Ectodermal cell (in vitro differentiated cells): ENCODE measurements at regions not wholly inside any gene's neighbourhood (a gene's known extent, or its start where the extent isn't known, plus 50 kb on each side); places are given as distances from the start of the nearest gene placed in this dataset.

Experiments used
- H3K27ac ChIP-seq: 2 replicates; pipeline ENCODE4 v1.7.0; 2013; ENCODE audit warnings: mild to moderate bottlenecking, low read depth, low read length; ENCODE audit not compliant: insufficient read depth, poor library complexity, severe bottlenecking
- H3K27me3 ChIP-seq: 2 replicates; pipeline ENCODE4 v1.7.0; 2013; ENCODE audit warnings: mild to moderate bottlenecking, low read length; ENCODE audit not compliant: insufficient read depth, control insufficient read depth, poor library complexity, severe bottlenecking
- H3K36me3 ChIP-seq: one replicate; pipeline ENCODE4 v1.7.0; 2013; ENCODE audit warnings: low read length; ENCODE audit not compliant: control insufficient read depth, insufficient read depth
- H3K4me1 ChIP-seq: one replicate; pipeline ENCODE4 v1.7.0; 2013; ENCODE audit warnings: low read length; ENCODE audit not compliant: control insufficient read depth, insufficient read depth
- H3K4me3 ChIP-seq: 2 replicates; pipeline ENCODE4 v1.7.0; 2013; ENCODE audit warnings: low read depth, low read length, control low read depth; ENCODE audit not compliant: insufficient read depth
- H3K9me3 ChIP-seq: 2 replicates; pipeline ENCODE4 v1.7.0; 2013; ENCODE audit warnings: mild to moderate bottlenecking, low read length, moderate library complexity; ENCODE audit not compliant: control insufficient read depth
- WGBS, 2 experiments: methylation state at CpG; one replicate each; pipeline ENCODE4 v1.1.7; 2013; ENCODE audit warnings: missing lambda C conversion rate in 2 of 2; 5-methylcytosine and 5-hydroxymethylcytosine counted together

- Histone ChIP-seq H3K4me1 (no peaks in the 10 kb centered on the region), H3K9me3 (no peaks in the 10 kb centered on the region), H3K27ac (no peak overlapping the region), H3K4me3 (no peak overlapping the region), H3K36me3 (no peaks in the 10 kb centered on the region), H3K27me3 (no peaks in the 10 kb centered on the region)
- WGBS, 2 experiments, result 100% methylated on average over 1 of the region's 1 CpG
Measured at GRCh38 chr4:31108762-31109161, 388.6 kb downstream of the PCDH7 start.

GRCh38 chr4:31111790-31112189, 391.6 kb downstream of the PCDH7 start:
- no peaks in the 10 kb centered on the region for H3K36me3 ChIP-seq
- no peak overlapping the region for H3K4me3 ChIP-seq
- H3K9me3 ChIP-seq, result no peaks in the 10 kb centered on the region
- H3K27ac ChIP-seq, result no peak overlapping the region
- no peaks in the 10 kb centered on the region for H3K27me3 ChIP-seq
- H3K4me1 ChIP-seq, result no peaks in the 10 kb centered on the region

GRCh38 chr4:31114816-31115215, 394.6 kb downstream of the PCDH7 start:
- Histone ChIP-seq H3K9me3 (no peaks in the 10 kb centered on the region), H3K27me3 (no peaks in the 10 kb centered on the region), H3K4me1 (no peaks in the 10 kb centered on the region), H3K36me3 (no peaks in the 10 kb centered on the region), H3K4me3 (no peak overlapping the region), H3K27ac (no peak overlapping the region)
- 93 to 95% methylated on average over 4 to 5 of the region's 6 CpGs for WGBS, 2 experiments

GRCh38 chr4:31124008-31124585, 403.9 kb downstream of the PCDH7 start:
- Histone ChIP-seq H3K4me1 (no peaks in the 10 kb centered on the region), H3K9me3 (no peaks in the 10 kb centered on the region), H3K36me3 (no peaks in the 10 kb centered on the region), H3K27ac (no peak overlapping the region), H3K27me3 (no peaks in the 10 kb centered on the region), H3K4me3 (no peak overlapping the region)
- 95 to 97% methylated on average over 7 of the region's 7 CpGs for WGBS, 2 experiments

- H3K27me3 ChIP-seq, result no peaks in the 10 kb centered on the region
- H3K36me3 ChIP-seq, result no peaks in the 10 kb centered on the region
- H3K27ac ChIP-seq, result no peak overlapping the region
- H3K4me3 ChIP-seq, result no peak overlapping the region
- H3K9me3 ChIP-seq, result no peaks in the 10 kb centered on the region
- 93 to 96% methylated on average over 1 of the region's 1 CpG for WGBS, 2 experiments
- no peaks in the 10 kb centered on the region for H3K4me1 ChIP-seq
Measured at GRCh38 chr4:31125061-31125460, 404.9 kb downstream of the PCDH7 start.

- Histone ChIP-seq H3K36me3 (no peaks in the 10 kb centered on the region), H3K9me3 (no peaks in the 10 kb centered on the region), H3K27me3 (no peaks in the 10 kb centered on the region), H3K4me3 (no peak overlapping the region), H3K27ac (no peak overlapping the region), H3K4me1 (no peaks in the 10 kb centered on the region)
- 90 to 93% methylated on average over 2 of the region's 2 CpGs for WGBS, 2 experiments
Measured at GRCh38 chr4:31125496-31125895, 405.3 kb downstream of the PCDH7 start.

- 99 to 100% methylated on average over 4 to 5 of the region's 5 CpGs for WGBS, 2 experiments
- no peaks in the 10 kb centered on the region for H3K9me3 ChIP-seq
- no peaks in the 10 kb centered on the region for H3K36me3 ChIP-seq
- H3K4me3 ChIP-seq, result no peak overlapping the region
- H3K4me1 ChIP-seq, result no peaks in the 10 kb centered on the region
- H3K27me3 ChIP-seq, result no peaks in the 10 kb centered on the region
- no peak overlapping the region for H3K27ac ChIP-seq
Measured at GRCh38 chr4:31126881-31127398, 406.8 kb downstream of the PCDH7 start.

- WGBS, 2 experiments, result 83 to 84% methylated on average over 3 of the region's 3 CpGs
- H3K9me3 ChIP-seq, result no peaks in the 10 kb centered on the region
Measured at GRCh38 chr4:31130930-31131329, 410.8 kb downstream of the PCDH7 start.

GRCh38 chr4:31134720-31135119, 414.6 kb downstream of the PCDH7 start:
- H3K9me3 ChIP-seq, result no peaks in the 10 kb centered on the region
- no peak overlapping the region for H3K4me3 ChIP-seq
- no peak overlapping the region for H3K27ac ChIP-seq
- H3K4me1 ChIP-seq, result no peaks in the 10 kb centered on the region
- H3K36me3 ChIP-seq, result no peaks in the 10 kb centered on the region
- 93 to 95% methylated on average over 1 of the region's 1 CpG for WGBS, 2 experiments
- no peaks in the 10 kb centered on the region for H3K27me3 ChIP-seq

More at GRCh38 chr4:31130930-31131329, 410.8 kb downstream of the PCDH7 start:
- H3K4me3 ChIP-seq, result no peak overlapping the region
- no peaks in the 10 kb centered on the region for H3K4me1 ChIP-seq
- no peaks in the 10 kb centered on the region for H3K27me3 ChIP-seq
- H3K27ac ChIP-seq, result no peak overlapping the region
- no peaks in the 10 kb centered on the region for H3K36me3 ChIP-seq

- no peak overlapping the region for H3K27ac ChIP-seq
- no peak overlapping the region for H3K4me3 ChIP-seq
- no peaks in the 10 kb centered on the region for H3K4me1 ChIP-seq
- H3K27me3 ChIP-seq, result no peaks in the 10 kb centered on the region
- 89 to 100% methylated on average over 1 of the region's 1 CpG for WGBS, 2 experiments
- no peaks in the 10 kb centered on the region for H3K36me3 ChIP-seq
- H3K9me3 ChIP-seq, result no peaks in the 10 kb centered on the region
Measured at GRCh38 chr4:31139767-31140166, 419.6 kb downstream of the PCDH7 start.
